Prostate gland (tissue), 2 donors: ENCODE measurements at regions not wholly inside any gene's neighbourhood (a gene's known extent, or its start where the extent isn't known, plus 50 kb on each side); places are given as distances from the start of the nearest gene placed in this dataset.
A peak's percentile ranks its signal among the peaks of the same experiment; 100 is the strongest.

ENCODE experiments used
- DNase-seq: peaks from one replicate; pipeline ENCODE4 v3.0.0-alpha.2; 2019; ENCODE audit warnings: low spot score
- H3K27ac ChIP-seq, 2 donors: fragments of 200-600 bp; sonication (generic); 2 replicates each; pipeline ENCODE4 v1.5.1; 2017 to 2019
- H3K27me3 ChIP-seq: fragments of 200-600 bp; sonication (generic); replicated peaks from 2 replicates; pipeline ENCODE4 v1.5.1; 2019; ENCODE audit not compliant: insufficient read depth
- H3K36me3 ChIP-seq, 2 donors: fragments of 200-600 bp; sonication (generic); 1 replicate in 1 of 2; 2 replicates in 1 of 2; pipeline versions ENCODE4 v1.5.1 to v1.8.1; 2017 to 2019
- H3K4me1 ChIP-seq: fragments of 200-600 bp; sonication (generic); replicated peaks from 2 replicates; pipeline ENCODE4 v1.5.1; 2019
- H3K4me3 ChIP-seq, 2 donors: fragments of 200-600 bp; sonication (generic); 2 replicates each; pipeline ENCODE4 v1.5.1; 2017 to 2019
- H3K9me3 ChIP-seq: fragments of 200-600 bp; sonication (generic); 2 replicates; pipeline ENCODE4 v1.5.1; 2017
- CTCF ChIP-seq, 4 experiments: fragments of 200-600 bp in 2 of 4; fragments of 450-650 bp in 2 of 4; sonication (generic) in 2 of 4; IDR thresholded peaks; 1 replicate in 3 of 4; 2 replicates in 1 of 4; pipeline ENCODE4 v1.5.1; 2016 to 2019; ENCODE audit warnings: antibody characterized with exemption in 4 of 4, mild to moderate bottlenecking in 2 of 4, moderate library complexity in 2 of 4
- POLR2A ChIP-seq: fragments of 450-650 bp; IDR thresholded peaks from one replicate; pipeline ENCODE4 v1.6.1; 2016; ENCODE audit warnings: antibody characterized with exemption, mild to moderate bottlenecking
- POLR2AphosphoS5 ChIP-seq: sonication (generic); formaldehyde crosslinking; IDR thresholded peaks from one replicate; pipeline ENCODE4 v1.6.1; 2017; ENCODE audit warnings: antibody characterized with exemption
- WGBS: methylation state at CpG from one replicate; pipeline ENCODE4 v1.1.5; 2018; 5-methylcytosine and 5-hydroxymethylcytosine counted together
- intact Hi-C: fragments of 100-400 bp; cut with DNase I; formaldehyde crosslinking; loops from one replicate; pipeline ENCODE4 v1.14.2; 2022

- intact Hi-C loops, result loop anchor here (5.0 to 10.0 kb wide), 2 partner anchors 1116 to 1204 kb away; partner anchors contain the start of gene VCAN
- 85% methylated on average over 2 of the region's 2 CpGs for WGBS
These were observed 80.3 kb upstream of the RPS23 start for GRCh38 chr5:82358457-82358856.

GRCh38 chr5:82356808-82357671 lies 78.9 kb upstream of the RPS23 start:
- H3K4me1 ChIP-seq, result no peaks in the 10 kb centered on the region
- intact Hi-C loops, result loop anchor here (5.0 to 10.0 kb wide), 2 partner anchors 1118 to 1205 kb away; partner anchors contain the start of gene VCAN
- no peaks in the 10 kb centered on the region for H3K27me3 ChIP-seq
- H3K4me3 ChIP-seq, result no peak overlapping the region
- no peaks in the 10 kb centered on the region for H3K9me3 ChIP-seq
- 6% methylated on average over 14 of the region's 14 CpGs for WGBS
- H3K36me3 ChIP-seq, result no peaks in the 10 kb centered on the region
- no peak for TF ChIP-seq CTCF (IDR thresholded peaks at IDR 0.05)
- TF ChIP-seq POLR2AphosphoS5, result no peak
- no peak for TF ChIP-seq POLR2A
- peak; percentile 70 for DNase-seq
- H3K27ac ChIP-seq, result peak overlapping the region in 1 of 2 donors; percentile 37

More at GRCh38 chr5:82358457-82358856, 80.3 kb upstream of the RPS23 start:
- no peak for TF ChIP-seq POLR2A
- TF ChIP-seq POLR2AphosphoS5, result no peak
- TF ChIP-seq CTCF (IDR thresholded peaks at IDR 0.05), result no peak
- no peak for DNase-seq
- Histone ChIP-seq H3K36me3 (no peaks in the 10 kb centered on the region), H3K4me3 (no peak overlapping the region), H3K9me3 (no peaks in the 10 kb centered on the region), H3K27me3 (no peaks in the 10 kb centered on the region), H3K4me1 (no peaks in the 10 kb centered on the region), H3K27ac (no peak overlapping the region)

GRCh38 chr5:82356021-82356420 lies 77.9 kb upstream of the RPS23 start:
- H3K27ac ChIP-seq, result no peak overlapping the region
- 69% methylated on average over 4 of the region's 4 CpGs for WGBS

GRCh38 chr5:82355496-82355895 lies 77.3 kb upstream of the RPS23 start:
- H3K36me3 ChIP-seq, result no peaks in the 10 kb centered on the region
- H3K27me3 ChIP-seq, result no peaks in the 10 kb centered on the region
- no peak overlapping the region for H3K27ac ChIP-seq
- H3K4me1 ChIP-seq, result no peaks in the 10 kb centered on the region
- no peak for DNase-seq
- TF ChIP-seq CTCF (IDR thresholded peaks at IDR 0.05) (no peak), POLR2A (no peak), POLR2AphosphoS5 (no peak)
- H3K9me3 ChIP-seq, result no peaks in the 10 kb centered on the region
- intact Hi-C loops, result loop anchor here (5.0 to 10.0 kb wide), 2 partner anchors 1119 to 1207 kb away; partner anchors contain the start of gene VCAN
- 58% methylated on average over 2 of the region's 2 CpGs for WGBS
- H3K4me3 ChIP-seq, result no peak overlapping the region

More at GRCh38 chr5:82356021-82356420, 77.9 kb upstream of the RPS23 start:
- no peaks in the 10 kb centered on the region for H3K4me1 ChIP-seq
- intact Hi-C loops, result loop anchor here (5.0 to 10.0 kb wide), 2 partner anchors 1119 to 1206 kb away; partner anchors contain the start of gene VCAN
- DNase-seq, result no peak
- no peaks in the 10 kb centered on the region for H3K27me3 ChIP-seq
- TF ChIP-seq CTCF (IDR thresholded peaks at IDR 0.05) (no peak), POLR2AphosphoS5 (no peak), POLR2A (no peak)
- no peak overlapping the region for H3K4me3 ChIP-seq
- H3K36me3 ChIP-seq, result no peaks in the 10 kb centered on the region
- no peaks in the 10 kb centered on the region for H3K9me3 ChIP-seq
